Hepatocyte (in vitro differentiated cells): ENCODE measurements at regions not wholly inside any gene's neighbourhood (a gene's known extent, or its start where the extent isn't known, plus 50 kb on each side); places are given as distances from the start of the nearest gene placed in this dataset.
"Not testable (repeated sequence)": the region's sequence is repeated elsewhere in the genome, so short reads cannot be mapped to it uniquely, and the experiment has no call there.

Experiments
- DNase-seq: peaks from one replicate; pipeline ENCODE4 v3.0.0-alpha.2; 2016; ENCODE audit warnings: low spot score
- H2AFZ ChIP-seq: fragments of 200-600 bp; sonication (generic); 2 replicates; pipeline ENCODE4 v1.6.0; 2016; ENCODE audit warnings: antibody characterized with exemption, mild to moderate bottlenecking
- H3K27ac ChIP-seq: fragments of 200-600 bp; sonication (generic); 2 replicates; pipeline ENCODE4 v1.5.1; 2016; ENCODE audit warnings: mild to moderate bottlenecking
- H3K27me3 ChIP-seq: fragments of 200-600 bp; sonication (generic); 2 replicates; pipeline ENCODE4 v1.6.1; 2016
- H3K36me3 ChIP-seq: fragments of 200-600 bp; sonication (generic); replicated peaks from 2 replicates; pipeline ENCODE4 v1.5.1; 2016; ENCODE audit warnings: low read depth; ENCODE audit not compliant: insufficient read depth
- H3K4me1 ChIP-seq: fragments of 200-600 bp; sonication (generic); 2 replicates; pipeline ENCODE4 v1.5.1; 2016; ENCODE audit warnings: mild to moderate bottlenecking, moderate library complexity; ENCODE audit not compliant: insufficient read depth
- H3K4me2 ChIP-seq: fragments of 200-600 bp; sonication (generic); 2 replicates; pipeline ENCODE4 v1.6.0; 2016
- H3K4me3 ChIP-seq: fragments of 200-600 bp; sonication (generic); 2 replicates; pipeline ENCODE4 v1.5.1; 2016; ENCODE audit warnings: mild to moderate bottlenecking
- H3K79me2 ChIP-seq: fragments of 200-600 bp; sonication (generic); 2 replicates; pipeline ENCODE4 v1.6.0; 2017; ENCODE audit warnings: mild to moderate bottlenecking
- H3K9me2 ChIP-seq: fragments of 200-600 bp; sonication (generic); replicated peaks from 2 replicates; pipeline ENCODE4 v1.6.0; 2017; ENCODE audit warnings: mild to moderate bottlenecking; ENCODE audit not compliant: insufficient read depth
- H3K9me3 ChIP-seq: fragments of 200-600 bp; sonication (generic); 2 replicates; pipeline ENCODE4 v1.5.1; 2016; ENCODE audit warnings: low read depth, mild to moderate bottlenecking
- H4K20me1 ChIP-seq: fragments of 200-600 bp; sonication (generic); 2 replicates; pipeline ENCODE4 v1.6.0; 2016; ENCODE audit warnings: mild to moderate bottlenecking; ENCODE audit not compliant: insufficient read depth, poor library complexity, severe bottlenecking
- EZH2 ChIP-seq: fragments of 200-600 bp; sonication (generic); IDR thresholded peaks from 2 replicates; pipeline ENCODE4 v1.6.1; 2016; ENCODE audit warnings: antibody characterized with exemption, mild to moderate bottlenecking, borderline replicate concordance
- EZH2phosphoT487 ChIP-seq: fragments of 200-600 bp; sonication (generic); IDR thresholded peaks from one replicate; pipeline ENCODE4 v1.6.1; 2018; ENCODE audit warnings: antibody characterized with exemption, mild to moderate bottlenecking, low read depth, moderate library complexity; ENCODE audit not compliant: unreplicated experiment, severe bottlenecking
- WGBS: methylation state at CpG from one replicate; pipeline ENCODE4 v1.1.6; 2016; ENCODE audit warnings: low lambda C conversion rate; ENCODE audit errors: missing lambda C conversion rate; 5-methylcytosine and 5-hydroxymethylcytosine counted together
- TF ChIP-seq, protein P1 (sequence below): fragments of 200-600 bp; sonication (generic); IDR thresholded peaks from 2 replicates; pipeline ENCODE4 v1.5.1; 2016; ENCODE audit warnings: antibody characterized with exemption, mild to moderate bottlenecking; ENCODE audit not compliant: poor library complexity

DNA sequence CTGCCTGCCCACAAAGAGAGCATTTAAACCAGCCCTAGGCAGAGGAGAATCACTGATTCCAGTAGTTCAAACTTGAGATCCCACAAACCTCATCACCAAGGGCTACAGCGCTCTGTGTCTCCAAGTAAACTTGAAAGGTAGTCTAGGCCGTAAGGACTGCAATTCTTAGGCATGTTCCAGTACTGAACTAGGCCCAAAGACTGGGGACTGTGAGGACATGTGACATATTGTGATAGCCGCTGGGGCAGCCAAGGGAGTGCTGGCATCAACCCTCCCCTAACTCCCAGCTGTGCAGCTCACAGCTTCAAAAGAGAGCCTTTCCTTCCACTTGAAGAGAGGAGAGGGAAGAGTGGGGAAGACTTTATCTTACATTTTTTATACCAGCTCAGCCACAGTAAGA, 291.0 kb upstream of the PRR16 start:
- Histone ChIP-seq H3K9me3 (peaks cover 4% of the 10 kb centered on the region), H4K20me1 (no peaks in the 10 kb centered on the region), H3K4me1 (no peaks in the 10 kb centered on the region), H3K4me2 (no peak overlapping the region), H2AFZ (no peak overlapping the region), H3K9me2 (no peaks in the 10 kb centered on the region), H3K36me3 (no peaks in the 10 kb centered on the region), H3K4me3 (no peak overlapping the region), H3K27me3 (no peaks in the 10 kb centered on the region), H3K27ac (no peak overlapping the region), H3K79me2 (no peaks in the 10 kb centered on the region)
- DNase-seq, result no peak
- TF ChIP-seq EZH2phosphoT487, result no peak
- TF ChIP-seq EZH2, result no peak
- TF ChIP-seq, protein P1, sequence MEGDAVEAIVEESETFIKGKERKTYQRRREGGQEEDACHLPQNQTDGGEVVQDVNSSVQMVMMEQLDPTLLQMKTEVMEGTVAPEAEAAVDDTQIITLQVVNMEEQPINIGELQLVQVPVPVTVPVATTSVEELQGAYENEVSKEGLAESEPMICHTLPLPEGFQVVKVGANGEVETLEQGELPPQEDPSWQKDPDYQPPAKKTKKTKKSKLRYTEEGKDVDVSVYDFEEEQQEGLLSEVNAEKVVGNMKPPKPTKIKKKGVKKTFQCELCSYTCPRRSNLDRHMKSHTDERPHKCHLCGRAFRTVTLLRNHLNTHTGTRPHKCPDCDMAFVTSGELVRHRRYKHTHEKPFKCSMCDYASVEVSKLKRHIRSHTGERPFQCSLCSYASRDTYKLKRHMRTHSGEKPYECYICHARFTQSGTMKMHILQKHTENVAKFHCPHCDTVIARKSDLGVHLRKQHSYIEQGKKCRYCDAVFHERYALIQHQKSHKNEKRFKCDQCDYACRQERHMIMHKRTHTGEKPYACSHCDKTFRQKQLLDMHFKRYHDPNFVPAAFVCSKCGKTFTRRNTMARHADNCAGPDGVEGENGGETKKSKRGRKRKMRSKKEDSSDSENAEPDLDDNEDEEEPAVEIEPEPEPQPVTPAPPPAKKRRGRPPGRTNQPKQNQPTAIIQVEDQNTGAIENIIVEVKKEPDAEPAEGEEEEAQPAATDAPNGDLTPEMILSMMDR, result no peak
- WGBS, result 93% methylated on average over 3 of the region's 3 CpGs

DNA sequence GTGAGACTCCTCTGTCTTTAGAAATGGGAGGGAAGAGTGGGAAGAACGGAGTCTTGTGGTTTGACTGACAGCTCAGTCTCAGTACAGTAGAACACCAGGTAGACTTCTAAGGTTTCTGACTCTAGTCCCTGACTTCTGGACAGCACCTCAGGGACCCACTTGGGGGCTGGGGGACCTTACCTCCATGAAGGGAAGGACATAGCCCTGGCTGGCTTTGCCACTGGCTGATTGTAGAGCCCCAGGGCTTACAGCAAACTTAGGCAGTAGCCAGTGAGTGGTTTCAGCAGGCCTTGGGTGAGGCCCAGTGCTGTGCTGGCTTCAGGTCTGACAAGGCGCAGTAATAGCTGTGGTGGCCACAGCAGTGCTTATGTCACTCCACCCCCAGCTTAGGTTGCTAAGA, 290.0 kb upstream of the PRR16 start:
- H3K79me2 ChIP-seq, result no peaks in the 10 kb centered on the region
- no peaks in the 10 kb centered on the region for H3K27me3 ChIP-seq
- H3K4me2 ChIP-seq, result no peak overlapping the region
- WGBS, result 86% methylated on average over 2 of the region's 2 CpGs
- no peaks in the 10 kb centered on the region for H3K9me2 ChIP-seq
- peaks cover 4% of the 10 kb centered on the region for H3K9me3 ChIP-seq
- H3K27ac ChIP-seq, result no peak overlapping the region
- TF ChIP-seq EZH2phosphoT487 (no peak), EZH2 (no peak)
- TF ChIP-seq, protein P1, result no peak
- no peaks in the 10 kb centered on the region for H4K20me1 ChIP-seq
- H3K4me1 ChIP-seq, result no peaks in the 10 kb centered on the region
- no peak for DNase-seq
- no peak overlapping the region for H2AFZ ChIP-seq
- no peak overlapping the region for H3K4me3 ChIP-seq
- no peaks in the 10 kb centered on the region for H3K36me3 ChIP-seq

DNA sequence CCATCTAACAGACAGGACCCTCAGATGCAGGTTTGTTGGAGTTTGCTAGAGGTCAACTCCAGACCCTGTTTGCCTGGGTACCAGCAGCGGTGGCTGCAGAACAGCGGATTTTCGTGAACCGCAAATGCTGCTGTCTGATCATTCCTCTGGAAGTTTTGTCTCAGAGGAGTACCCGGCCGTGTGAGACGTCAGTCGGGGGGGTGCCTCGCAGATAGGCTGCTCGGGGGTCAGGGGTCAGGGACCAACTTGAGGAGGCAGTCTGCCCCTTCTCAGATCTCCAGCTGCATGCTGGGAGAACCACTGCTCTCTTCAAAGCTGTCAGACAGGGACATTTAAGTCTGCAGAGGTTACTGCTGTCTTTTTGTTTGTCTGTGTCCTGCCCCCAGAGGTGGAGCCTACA, 282.9 kb upstream of the PRR16 start:
- not testable (repeated sequence) for H2AFZ ChIP-seq, H3K9me2 ChIP-seq, H3K27me3 ChIP-seq, H3K4me1 ChIP-seq, H3K9me3 ChIP-seq, H3K36me3 ChIP-seq, H3K4me2 ChIP-seq, DNase-seq, H4K20me1 ChIP-seq, H3K4me3 ChIP-seq, H3K79me2 ChIP-seq, H3K27ac ChIP-seq
- WGBS, result 91% methylated on average over 10 of the region's 10 CpGs

DNA sequence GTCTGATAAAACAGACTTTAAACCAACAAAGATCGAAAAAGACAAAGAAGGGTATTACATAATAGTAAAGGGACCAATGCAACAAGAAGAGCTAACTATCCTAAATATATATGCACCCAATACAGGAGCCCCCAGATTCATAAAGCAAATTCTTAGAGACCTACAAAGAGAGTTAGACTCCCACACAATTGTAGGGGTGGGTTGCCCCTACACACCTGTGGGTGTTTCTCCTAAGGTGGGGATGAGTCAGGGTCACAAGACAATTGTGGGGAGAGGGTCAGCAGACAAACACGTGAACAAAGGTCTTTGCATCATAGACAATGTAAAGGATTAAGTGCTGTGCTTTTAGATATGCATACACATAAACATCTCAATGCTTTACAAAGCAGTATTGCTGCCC, 269.4 kb upstream of the PRR16 start:
- H3K9me2 ChIP-seq, H4K20me1 ChIP-seq, H3K79me2 ChIP-seq, H3K9me3 ChIP-seq, H3K4me3 ChIP-seq, DNase-seq, H2AFZ ChIP-seq, H3K27me3 ChIP-seq, H3K4me2 ChIP-seq, H3K27ac ChIP-seq, H3K4me1 ChIP-seq, H3K36me3 ChIP-seq: not testable (repeated sequence)
- WGBS, result 78% methylated on average over 2 of the region's 2 CpGs

DNA sequence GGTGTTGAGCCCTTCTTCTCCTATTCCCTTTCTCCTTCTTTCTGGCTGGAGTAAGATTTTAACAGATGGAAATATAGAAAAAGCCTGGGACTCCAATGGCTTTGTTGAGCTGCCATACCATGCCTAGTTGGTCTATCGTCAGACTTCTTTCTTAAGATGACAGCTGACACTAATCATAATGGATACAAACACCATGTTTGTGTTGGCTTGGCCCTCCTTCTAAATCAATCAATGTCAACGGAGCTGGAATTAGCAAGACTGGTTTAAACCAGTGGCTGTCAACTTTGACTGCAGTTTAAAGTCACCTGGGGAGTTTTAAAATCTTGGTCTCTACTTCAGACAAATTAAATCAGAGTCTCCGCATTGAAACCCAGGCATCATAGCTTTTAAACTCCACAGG, 264.5 kb upstream of the PRR16 start:
- TF ChIP-seq EZH2phosphoT487 (no peak), EZH2 (no peak)
- TF ChIP-seq, protein P1, result no peak
- H2AFZ ChIP-seq, result no peak overlapping the region
- H3K9me3 ChIP-seq, result no peaks in the 10 kb centered on the region
- WGBS, result 61% methylated on average over 3 of the region's 3 CpGs
- H3K27ac ChIP-seq, result no peak overlapping the region
- H3K79me2 ChIP-seq, result no peaks in the 10 kb centered on the region
- no peaks in the 10 kb centered on the region for H4K20me1 ChIP-seq
- H3K4me2 ChIP-seq, result no peak overlapping the region
- H3K4me1 ChIP-seq, result no peaks in the 10 kb centered on the region
- H3K36me3 ChIP-seq, result no peaks in the 10 kb centered on the region
- no peaks in the 10 kb centered on the region for H3K27me3 ChIP-seq
- no peak for DNase-seq
- no peaks in the 10 kb centered on the region for H3K9me2 ChIP-seq
- no peak overlapping the region for H3K4me3 ChIP-seq
